HuH-7 (cell line): ENCODE measurements at regions not wholly inside any gene's neighbourhood (a gene's known extent, or its start where the extent isn't known, plus 50 kb on each side); places are given as distances from the start of the nearest gene placed in this dataset.
"Not testable (repeated sequence)": the region's sequence is repeated elsewhere in the genome, so short reads cannot be mapped to it uniquely, and the experiment has no call there.

Experiments used
- DNase-seq: peaks from one replicate; pipeline ENCODE4 v3.0.0; 2011; ENCODE audit warnings: low spot score

DNA sequence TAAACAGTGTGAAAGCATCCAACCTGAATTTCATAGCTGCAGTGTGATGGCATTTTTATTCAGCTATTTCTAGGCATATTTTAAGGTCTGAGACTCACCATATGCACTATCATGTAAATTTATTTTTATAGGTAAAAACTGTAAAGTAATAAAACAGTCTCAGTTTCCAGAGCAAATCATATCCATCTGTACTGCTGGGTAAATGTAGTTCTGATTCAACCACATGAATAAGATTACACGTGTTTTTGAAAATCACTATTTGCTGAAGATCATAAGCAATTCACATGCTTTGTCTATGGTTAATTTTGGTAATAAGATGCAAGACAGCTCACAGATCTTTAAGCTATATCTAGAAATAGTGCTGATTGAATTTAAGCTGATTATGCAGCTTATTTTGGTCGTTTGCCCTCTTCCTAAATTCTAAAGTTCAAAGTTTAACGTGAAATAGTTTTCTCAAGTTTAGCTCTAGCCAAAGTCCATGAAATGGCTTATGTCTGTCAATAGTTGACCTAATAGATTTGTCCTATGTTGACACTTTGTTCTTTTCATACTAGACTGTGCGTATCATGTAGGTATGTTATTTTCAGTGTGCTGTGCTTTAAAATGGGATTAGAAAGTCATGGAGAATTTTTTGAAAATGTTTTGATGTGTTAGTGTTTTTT lies 489.0 kb downstream of the USP25 start:
- no peak for DNase-seq

DNA sequence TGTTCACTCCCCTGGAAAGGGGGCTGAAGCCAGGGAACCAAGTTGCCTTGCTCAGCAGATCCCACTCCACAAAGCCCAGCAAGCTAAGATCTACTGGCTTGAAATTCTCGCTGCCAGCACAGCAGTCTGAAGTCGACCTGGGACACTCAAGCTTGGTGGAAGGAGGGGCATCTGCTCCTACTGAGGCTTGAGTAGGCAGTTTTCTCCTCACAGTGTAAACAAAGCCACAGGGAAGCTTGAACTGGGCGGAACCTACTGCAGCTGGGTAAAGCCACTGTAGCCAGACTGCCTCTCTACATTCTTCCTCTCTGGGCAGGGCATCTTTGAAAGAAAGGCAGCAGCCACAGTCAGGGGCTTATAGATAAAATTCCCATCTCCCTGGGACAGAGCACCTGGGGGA lies 495.0 kb downstream of the USP25 start:
- DNase-seq: not testable (repeated sequence)

DNA sequence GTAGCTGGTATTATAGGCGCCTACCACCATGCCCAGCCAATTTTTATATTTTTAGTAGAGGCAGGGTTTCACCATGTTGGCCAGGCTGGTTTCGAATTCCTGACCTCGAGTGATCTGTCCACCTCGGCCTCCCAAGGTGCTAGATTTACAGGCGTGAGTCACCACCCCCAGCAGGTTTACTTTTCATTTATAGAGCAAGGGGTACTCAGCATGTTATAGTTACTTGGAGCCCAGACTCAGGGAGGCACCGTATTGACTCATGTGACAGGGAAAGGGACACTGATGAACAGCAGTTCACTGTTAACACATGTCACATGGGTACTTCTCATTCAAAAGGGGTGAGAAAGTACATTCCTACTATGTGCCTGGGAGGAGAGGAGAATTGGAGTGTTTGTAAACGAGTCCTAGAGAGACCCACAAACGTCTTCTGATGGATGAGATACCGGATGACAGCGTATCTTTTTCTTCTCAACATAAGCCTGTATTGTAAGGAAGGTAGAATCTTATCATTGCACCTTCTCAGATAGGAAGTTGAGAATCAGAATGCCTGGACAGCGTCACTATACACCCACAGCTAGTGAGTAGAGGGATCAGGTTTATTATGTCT lies 510.0 kb downstream of the USP25 start:
- no peak for DNase-seq

DNA sequence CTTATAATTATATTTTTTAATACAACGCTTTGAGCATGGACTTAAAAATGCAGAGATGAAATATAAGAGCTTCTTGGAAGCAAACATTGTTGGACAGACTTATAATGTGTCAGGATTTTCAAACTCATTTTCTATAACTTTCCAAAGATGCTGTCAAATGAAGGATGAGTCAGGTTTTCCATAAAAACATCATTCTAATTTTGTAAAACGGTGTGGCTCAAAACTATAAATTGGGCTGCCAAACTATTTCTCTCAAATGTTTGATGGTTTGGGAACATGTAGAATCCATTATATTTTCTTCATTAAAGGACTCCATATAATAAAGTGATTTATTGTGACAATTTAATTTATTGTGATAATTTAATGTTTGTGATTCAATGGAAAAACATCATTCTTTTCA lies 511.2 kb downstream of the USP25 start:
- no peak for DNase-seq

DNA sequence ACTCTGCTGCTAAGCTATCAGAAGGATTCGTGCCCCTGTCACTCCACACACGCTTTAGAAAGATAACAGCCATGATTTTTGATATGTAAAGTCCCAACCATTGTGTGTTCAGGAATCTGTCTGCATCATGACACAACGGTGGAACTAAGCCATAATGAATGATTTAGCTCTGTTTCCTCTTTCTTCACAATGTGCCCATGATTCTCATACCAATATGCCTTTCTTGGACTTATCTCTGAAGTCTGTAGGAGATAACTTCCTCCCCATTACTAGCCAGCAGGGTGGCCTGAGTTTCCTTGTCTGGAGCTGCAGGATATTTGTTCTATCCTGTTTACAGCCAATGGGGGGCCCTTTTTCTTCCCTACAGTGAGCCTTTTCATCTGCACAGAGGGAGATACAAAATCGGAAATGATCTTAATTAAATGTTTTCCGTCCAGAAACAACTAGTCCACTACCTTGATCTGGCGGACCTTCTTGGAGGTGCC lies 511.7 kb downstream of the USP25 start:
- peak; percentile 3 for DNase-seq

DNA sequence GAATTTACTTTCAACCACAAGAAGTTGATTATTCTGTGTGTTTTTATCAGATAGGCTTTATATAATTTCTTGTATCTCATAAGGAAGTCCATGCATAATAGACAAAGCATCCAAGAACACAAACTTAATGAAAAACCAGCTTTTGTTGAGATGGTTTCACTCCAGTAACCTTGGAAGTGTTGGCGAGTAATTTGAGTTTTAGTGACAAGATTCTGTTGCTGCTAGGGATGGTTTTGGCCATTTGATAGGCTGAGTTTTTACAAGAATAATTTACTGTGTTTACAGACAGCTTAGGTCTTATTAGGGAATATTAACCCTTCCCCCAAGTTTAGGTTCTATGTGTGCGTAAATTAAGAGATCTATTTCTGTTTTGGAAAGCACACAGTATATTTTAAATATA lies 513.6 kb downstream of the USP25 start:
- no peak for DNase-seq

DNA sequence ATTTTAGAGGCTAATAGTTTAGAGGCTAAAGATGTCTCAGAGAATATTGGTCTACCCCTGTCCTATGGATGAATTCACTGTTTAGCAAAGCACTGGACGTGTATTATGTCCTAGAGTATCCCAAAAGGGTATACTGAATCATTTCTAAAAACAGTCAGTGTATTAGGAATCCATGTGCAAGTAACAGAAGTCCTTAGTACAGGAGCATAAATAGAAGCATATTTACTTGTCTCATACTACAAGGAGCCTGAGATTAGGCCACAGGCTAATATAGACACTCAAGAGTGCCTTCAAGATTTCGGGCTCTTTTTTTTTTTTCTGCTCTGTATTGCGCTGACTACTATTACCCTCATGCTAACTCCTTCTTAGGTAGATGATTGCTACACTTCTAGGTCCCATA lies 518.9 kb downstream of the USP25 start:
- DNase-seq: no peak

DNA sequence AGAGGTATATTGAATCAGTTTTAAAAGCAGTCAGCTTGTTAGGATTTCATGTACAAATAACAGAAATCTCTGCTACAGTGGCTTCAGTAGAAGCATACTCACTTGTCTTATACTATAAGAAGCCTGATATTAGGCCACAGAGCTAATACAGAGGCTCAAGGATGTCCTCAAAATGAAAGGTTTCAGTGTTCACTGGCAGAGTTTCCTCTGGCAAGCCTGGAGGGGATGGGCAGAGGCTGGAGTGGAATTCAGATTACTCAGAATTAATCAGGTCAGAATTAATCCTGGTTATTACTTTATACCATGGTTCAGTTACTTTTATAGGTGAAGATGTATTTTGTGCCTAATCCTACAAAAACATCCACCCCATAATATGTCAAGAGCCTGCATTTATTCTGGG lies 520.5 kb downstream of the USP25 start:
- no peak for DNase-seq

DNA sequence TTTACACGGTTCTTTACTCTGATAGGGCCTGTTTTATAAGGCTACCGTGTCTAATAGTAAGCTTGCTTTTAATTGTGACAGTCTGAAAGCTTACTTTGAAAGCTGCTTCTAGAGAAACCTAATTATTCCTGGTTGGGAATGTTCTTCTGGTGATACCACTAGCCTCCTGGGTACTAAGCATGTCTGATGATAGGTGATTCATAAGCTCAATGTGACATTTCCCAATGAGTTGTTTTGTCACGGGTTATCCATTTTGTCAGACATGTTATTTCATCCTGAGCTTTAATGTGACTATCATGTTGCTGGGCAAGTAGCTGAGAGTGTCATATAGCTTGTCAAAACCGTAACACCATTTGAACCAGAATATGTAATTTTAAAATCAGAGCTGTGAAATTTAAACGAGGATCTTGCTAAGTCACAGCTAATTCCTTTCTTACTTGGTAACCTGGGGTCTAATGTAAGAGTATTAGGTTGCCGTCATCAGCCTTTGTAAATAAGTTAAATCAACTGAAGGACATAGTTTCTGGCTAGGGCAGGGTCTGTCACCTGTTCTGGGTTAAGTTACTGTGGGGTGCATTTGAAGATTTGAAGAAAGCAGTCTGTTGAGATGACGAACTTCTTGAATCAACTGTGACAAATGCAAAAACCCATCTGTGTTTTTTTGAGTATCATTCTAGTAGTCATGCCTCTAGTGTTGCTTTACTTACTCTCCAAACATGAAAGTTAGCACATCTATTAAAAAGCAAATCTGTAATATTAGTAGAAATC lies 529.2 kb downstream of the USP25 start:
- DNase-seq: no peak

DNA sequence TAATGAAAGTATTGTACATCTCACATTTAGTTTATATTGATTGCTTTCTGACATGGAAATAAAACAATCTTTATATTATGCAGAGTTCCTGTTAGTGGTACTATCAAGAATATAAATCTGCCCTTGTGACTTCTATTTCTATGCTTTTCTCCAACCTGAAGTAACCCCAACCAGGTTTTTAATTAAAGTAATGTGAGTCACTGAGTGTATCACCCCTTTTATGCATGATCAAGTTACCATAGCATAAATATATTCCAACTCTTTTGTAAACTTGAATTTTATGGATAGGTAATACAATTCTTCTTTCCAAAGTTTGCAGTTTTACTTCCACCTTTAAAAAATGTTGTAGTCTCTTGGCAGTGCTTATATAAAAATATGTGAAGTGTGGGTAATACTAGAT lies 532.3 kb downstream of the USP25 start:
- DNase-seq: no peak

DNA sequence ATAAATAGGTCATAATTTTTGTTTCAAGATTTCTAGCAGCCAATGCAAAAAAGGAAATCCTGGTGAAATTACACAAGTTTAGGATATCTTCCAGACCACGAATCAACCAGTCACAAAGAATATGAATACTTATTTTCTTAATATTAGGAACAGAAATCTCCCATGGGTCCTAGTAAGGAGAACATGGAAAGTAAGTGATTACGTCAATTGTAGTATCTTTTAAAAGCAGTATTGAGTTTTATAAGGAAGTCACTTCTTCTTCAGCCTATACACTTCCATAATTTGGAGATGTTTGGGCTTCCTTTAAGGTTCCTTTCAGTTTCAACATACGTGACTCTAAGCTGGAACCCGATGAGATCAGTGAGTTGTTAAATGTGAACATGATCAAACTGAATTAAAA lies 534.5 kb downstream of the USP25 start:
- DNase-seq: no peak

DNA sequence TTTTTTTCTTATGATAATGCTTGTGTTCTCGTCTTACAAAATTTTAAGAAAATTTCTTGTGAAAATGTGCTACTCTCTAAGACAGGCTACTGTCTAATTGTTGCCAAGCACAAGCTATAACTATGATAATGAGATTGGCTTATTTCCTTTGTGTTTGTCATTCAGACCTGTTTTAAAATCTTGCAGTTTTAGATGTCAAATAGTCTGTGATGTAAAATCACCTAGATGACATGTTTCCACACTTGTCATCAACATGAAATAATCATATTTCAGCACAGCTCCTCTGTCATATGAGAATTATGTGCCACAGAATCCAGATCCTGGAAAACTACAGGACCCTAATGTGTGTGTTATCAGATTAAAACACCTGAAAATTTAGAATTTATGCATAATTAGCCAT lies 539.7 kb downstream of the USP25 start:
- DNase-seq: no peak

DNA sequence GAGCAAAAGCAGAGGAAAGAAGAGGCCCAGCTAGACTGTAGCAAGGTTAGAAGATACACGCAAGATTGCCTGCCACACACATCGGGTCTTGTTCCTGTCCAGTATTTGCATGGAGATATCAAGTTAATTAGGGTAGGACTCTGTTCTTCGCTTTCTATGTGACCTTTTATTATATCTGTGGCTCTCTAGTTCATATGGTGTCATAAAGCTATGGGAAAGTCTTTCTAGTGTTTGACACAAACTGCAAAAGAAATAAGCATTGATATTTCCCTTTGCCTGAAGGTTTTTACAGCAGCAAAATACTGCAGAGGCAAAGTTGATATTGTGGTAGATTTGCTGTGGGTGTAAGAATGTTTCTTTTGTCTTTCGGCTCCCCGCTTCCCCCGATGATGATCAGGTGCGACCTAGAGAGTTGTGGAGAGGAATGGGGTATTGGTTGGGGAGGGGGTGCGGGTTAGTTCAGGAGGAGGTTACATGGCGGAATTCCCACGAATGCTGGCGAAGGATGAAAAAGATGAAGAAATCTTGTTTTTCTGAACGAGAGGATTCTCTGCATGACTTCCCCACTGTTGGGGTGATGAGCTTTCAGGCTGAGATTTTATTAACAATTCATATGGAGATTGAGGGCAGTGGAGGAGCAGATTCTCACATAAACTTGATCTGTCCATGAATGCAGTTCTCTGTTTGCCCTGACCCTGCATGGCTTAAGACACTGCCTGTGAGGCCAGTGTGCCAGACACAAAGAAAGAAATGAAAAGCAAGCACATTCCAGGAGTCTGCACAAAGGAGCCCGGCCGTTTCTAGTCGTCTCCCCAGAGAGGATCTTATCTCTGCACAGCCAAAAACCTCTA lies 550.2 kb downstream of the USP25 start:
- DNase-seq: no peak

DNA sequence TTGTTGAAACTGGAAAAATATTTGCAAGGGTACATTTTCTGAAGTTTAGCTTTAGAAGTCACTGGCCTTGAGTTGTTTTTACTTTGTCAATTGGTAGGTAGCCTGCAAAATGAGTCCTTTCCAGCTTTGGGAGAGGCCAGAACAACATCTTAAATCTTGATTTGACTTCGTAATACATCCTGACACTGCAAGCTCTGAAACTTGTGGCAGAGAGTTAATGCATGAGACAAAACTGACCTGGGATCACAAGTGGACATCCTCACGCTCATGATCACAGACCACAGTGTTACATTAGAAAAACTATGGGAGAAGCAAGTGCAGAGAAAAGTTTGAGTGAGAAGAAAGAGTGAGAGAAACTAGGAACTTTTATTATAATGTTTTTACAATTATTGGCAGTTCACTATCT lies 550.9 kb downstream of the USP25 start:
- no peak for DNase-seq

DNA sequence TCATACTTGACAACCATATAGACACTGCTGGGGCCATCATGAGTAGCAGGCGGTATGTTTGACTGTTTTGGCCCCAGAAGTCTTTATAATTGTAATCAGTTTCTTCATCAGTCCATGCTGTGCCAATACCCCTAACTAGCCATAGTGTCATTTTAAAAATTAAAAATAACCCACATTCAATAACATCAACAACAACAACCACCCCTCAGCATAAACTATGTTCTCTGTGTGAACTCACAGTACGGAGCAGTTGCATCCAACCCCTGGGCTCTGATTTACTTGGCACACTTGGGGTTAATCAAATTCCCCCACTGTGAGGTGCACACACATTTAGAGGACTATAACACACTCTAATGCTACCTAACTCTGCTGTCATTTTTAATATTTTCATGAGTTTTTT lies 553.7 kb downstream of the USP25 start:
- DNase-seq: no peak

DNA sequence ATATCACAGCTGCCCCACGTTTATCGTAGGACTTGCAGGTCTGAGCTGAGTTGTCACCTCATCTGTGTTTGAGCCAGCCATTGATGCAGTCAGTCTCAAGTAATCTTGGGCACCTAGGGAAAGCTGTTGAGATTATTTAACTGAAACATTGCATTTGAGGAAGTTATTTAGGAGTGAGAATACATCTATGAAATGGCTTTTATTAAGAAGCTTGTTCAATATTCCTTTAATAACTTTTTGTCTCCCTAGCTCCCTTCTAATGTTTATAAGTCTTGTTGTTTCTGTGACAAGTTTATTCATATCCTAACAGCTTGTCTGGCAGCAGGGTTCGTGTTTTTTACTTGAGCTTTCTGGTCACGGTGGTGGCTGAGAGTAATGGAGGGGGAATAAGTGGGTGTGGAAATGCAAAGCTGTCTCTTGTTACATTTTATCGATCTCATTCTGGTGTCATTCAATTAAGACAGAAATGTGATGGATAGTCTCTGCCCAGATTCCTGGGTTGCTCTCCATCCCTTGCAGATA lies 555.9 kb downstream of the USP25 start:
- no peak for DNase-seq

DNA sequence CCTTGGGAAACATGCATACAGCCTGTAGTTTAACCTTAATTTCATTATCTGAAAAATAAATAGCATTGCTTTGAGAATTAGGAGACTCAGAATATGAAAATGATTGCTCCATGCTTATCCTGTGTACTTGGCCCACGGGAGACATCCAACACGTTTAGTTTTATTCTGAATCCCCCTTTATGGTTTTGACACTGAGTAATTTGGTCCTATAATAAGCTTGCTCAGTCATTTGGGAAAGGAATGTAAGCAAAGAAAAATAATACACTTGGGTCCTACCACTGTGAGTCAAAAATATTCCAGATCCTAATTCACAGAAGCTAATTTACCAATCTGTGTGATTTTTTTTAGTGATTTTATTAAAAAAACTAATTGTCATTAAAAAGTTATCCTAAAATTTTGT lies 557.3 kb downstream of the USP25 start:
- no peak for DNase-seq

DNA sequence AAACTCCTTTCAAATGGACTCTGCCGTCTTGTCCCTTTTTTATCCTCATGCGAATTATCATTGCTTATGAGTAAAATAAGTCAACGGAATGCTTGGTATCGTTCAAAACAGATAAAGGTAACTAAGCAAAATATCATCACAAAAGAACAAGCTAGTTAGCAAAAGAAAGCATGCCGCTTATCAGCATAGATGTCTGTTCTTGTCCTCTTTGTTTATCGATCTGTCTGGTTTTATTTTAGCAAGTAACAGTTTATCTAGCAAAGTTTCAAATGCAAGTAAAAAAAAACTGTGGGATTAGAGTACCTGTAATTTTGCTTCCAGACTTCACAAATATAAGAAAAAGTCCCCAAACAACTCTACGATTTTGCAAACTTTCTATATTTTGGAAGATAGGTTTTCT lies 561.5 kb downstream of the USP25 start:
- DNase-seq: no peak

DNA sequence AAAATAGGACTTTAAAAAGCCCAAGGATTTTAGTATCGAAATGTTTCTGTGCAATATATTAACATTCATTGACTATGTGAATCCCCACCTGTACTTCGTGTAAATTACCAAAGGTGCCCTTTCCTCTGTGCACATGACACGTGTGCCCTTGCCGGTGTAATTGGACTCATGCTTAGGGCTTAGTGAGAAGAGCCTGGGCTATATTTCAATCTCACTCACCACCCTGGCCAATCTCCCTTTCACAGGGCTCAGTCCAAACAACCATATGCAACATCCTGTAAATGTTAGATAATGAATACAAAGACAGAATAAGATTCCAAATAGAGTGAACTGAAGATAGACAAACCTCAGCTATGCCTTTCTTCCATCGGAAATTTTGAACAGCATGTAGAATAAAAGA lies 564.3 kb downstream of the USP25 start:
- no peak for DNase-seq

DNA sequence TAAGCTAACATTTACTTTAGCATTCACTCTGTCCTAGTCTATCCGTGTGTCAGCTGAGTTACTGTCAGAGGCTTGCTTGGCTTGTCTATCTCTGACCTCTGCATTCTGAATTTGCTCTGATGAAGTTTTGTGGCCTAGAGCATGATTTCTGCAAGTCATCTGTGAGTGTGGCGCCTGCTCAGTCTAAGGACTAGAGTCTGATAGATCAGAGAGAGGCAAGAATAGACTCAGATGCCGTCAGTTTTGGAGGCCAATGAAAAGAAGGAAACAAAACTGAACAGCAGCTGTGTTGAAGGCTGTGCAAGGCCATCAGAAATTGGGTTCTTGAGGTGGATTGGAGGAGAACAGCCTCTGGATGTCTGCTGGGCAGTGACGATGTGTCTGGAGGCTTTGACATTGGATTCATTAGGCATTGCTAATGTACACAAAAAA lies 573.1 kb downstream of the USP25 start:
- DNase-seq: peak; percentile 41

DNA sequence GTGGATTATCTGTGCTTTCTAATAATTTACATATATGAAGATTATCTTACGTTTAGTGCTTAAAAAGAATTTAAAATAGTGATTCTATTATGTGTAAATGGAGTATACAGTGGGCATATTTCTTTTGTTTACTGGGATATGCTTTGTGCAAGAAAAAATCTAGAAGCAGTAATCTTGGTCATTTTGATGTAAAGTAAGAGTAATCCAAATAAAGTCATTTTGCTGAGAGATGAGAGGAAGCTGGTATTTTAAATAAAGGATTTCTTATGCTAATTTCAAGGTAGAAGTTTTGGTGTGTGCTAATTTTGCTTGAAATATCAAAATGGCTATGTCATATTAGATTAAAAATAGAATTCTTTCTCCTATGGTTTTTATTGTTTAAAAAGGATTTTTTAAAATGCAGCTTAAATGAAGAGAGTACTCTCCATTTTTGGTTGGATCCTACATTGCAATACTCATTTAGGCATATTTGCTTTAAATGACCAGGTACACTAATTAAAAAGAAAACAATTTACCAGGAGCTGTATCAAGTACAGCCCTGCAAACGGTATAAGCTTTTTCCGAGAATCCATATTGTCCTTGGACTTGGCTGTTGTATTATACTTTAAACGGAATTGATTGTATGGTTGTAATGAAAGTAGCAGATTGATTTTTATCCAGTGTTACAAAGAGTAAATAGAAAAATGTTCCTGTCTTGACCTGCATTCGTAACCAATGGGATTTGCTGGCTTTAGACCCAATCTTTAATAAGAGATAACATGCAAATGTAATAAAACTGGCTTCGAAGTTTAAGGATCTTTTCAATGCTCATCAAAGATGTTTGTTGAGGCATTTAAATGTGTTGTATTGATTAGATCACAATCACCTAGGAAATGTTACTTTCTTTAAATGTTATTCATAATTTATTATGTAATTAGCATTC lies 574.7 kb downstream of the USP25 start:
- no peak for DNase-seq
